Astrocyte (in vitro differentiated cells and primary cell): ENCODE measurements at regions not wholly inside any gene's neighbourhood (a gene's known extent, or its start where the extent isn't known, plus 50 kb on each side); places are given as distances from the start of the nearest gene placed in this dataset.
A peak's percentile ranks its signal among the peaks of the same experiment; 100 is the strongest.

ENCODE experiments used
- CTCF ChIP-seq: IDR thresholded peaks from 2 replicates; pipeline ENCODE4 v1.5.1; 2011; ENCODE audit warnings: low read depth, mild to moderate bottlenecking, inconsistent platforms, low read length, moderate library complexity; ENCODE audit not compliant: insufficient read depth
- EZH2 ChIP-seq: IDR thresholded peaks from 2 replicates; pipeline ENCODE4 v1.6.1; 2012; ENCODE audit warnings: mild to moderate bottlenecking, low read length, inconsistent platforms; ENCODE audit not compliant: insufficient read depth

GRCh38 chr10:128210215-128211063 lies 84.2 kb upstream of the MKI67 start:
- TF ChIP-seq EZH2: no peak
- peak; percentile 20 for TF ChIP-seq CTCF
